HEK293T (cell line): ENCODE measurements at regions not wholly inside any gene's neighbourhood (a gene's known extent, or its start where the extent isn't known, plus 50 kb on each side); places are given as distances from the start of the nearest gene placed in this dataset.
"Not testable (repeated sequence)": the region's sequence is repeated elsewhere in the genome, so short reads cannot be mapped to it uniquely, and the experiment has no call there.

Source experiments
- ARNT ChIP-seq: fragments of 450-650 bp; IDR thresholded peaks from 2 replicates; pipeline ENCODE4 v1.6.1; 2017; ENCODE audit warnings: mild to moderate bottlenecking
- ELF4 ChIP-seq: fragments of 450-650 bp; IDR thresholded peaks from 2 replicates; pipeline ENCODE4 v1.6.1; 2017; ENCODE audit warnings: antibody characterized with exemption
- SP1 ChIP-seq: fragments of 450-650 bp; IDR thresholded peaks from 2 replicates; pipeline ENCODE4 v1.6.1; 2017
- TF ChIP-seq, protein P1 (sequence below): fragments of 450-650 bp; IDR thresholded peaks from 2 replicates; pipeline ENCODE4 v1.6.1; 2016

DNA sequence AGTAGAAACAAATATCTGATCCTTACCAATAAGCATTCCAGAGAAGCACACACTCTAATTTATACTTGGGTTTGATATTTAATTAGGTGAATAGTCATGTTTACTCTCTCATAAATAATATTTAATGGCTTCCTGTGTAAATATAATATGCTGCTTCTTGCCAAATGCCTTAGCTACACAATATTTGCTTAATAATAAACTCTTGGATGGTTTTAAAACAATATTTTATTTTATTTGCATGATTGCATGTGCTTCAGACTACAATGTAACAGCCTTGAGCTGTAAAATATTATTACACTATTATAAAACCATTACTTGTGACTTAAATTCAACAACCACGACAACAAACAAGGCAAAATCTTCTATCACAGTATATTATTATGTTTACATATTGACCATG is 542.4 kb upstream of the CHD1 start:
- TF ChIP-seq ELF4, ARNT, SP1: not testable (repeated sequence)
- TF ChIP-seq, protein P1, sequence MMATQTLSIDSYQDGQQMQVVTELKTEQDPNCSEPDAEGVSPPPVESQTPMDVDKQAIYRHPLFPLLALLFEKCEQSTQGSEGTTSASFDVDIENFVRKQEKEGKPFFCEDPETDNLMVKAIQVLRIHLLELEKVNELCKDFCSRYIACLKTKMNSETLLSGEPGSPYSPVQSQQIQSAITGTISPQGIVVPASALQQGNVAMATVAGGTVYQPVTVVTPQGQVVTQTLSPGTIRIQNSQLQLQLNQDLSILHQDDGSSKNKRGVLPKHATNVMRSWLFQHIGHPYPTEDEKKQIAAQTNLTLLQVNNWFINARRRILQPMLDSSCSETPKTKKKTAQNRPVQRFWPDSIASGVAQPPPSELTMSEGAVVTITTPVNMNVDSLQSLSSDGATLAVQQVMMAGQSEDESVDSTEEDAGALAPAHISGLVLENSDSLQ, result not testable (repeated sequence)
